ENCODE measurements at regions not wholly inside any gene's neighbourhood (a gene's known extent, or its start where the extent isn't known, plus 50 kb on each side); places are given as distances from the start of the nearest gene placed in this dataset.

DNA sequence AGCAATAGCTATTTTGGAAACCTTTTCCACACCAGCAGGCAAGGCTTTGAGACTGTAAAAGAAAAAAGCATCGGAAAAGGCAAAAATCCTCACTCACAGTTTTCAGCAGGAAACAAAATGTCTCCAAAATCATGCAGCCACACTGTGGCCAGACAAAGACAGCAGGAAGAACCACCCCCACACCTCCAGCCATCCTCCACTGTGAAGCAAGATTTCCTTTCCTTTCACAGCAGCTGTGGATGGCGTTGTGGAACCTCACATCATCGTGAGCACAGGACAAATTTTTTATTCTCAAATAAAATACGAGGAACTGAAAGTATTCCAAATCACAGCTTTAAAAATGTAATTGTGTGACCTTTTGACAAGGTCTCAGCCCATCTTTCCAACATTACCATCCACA lies 351.7 kb upstream of the NOCT start:
- TF ChIP-seq CTCF (conservative IDR thresholded peaks at IDR 0.05; ENCODE audit: low read depth, low read length) (no peak), SMC3 (IDR thresholded peaks at IDR 0.05; ENCODE audit: low read depth, low read length) (no peak)
